HFF-Myc (cell line): ENCODE measurements at regions not wholly inside any gene's neighbourhood (a gene's known extent, or its start where the extent isn't known, plus 50 kb on each side); places are given as distances from the start of the nearest gene placed in this dataset.

Experiments
- DNase-seq: peaks from one replicate; pipeline ENCODE4 v3.0.0-alpha.2; 2011; ENCODE audit warnings: low read depth; ENCODE audit errors: extremely low read depth
- H3K4me3 ChIP-seq: replicated peaks from 2 replicates; pipeline ENCODE4 v1.5.1; 2011; ENCODE audit warnings: low read depth, mild to moderate bottlenecking, control low read depth, low read length
- TF ChIP-seq, protein P1 (sequence below): IDR thresholded peaks from 2 replicates; pipeline ENCODE4 v1.5.1; 2012; ENCODE audit warnings: mild to moderate bottlenecking, low read depth, low read length, control low read depth; ENCODE audit errors: missing control alignments

DNA sequence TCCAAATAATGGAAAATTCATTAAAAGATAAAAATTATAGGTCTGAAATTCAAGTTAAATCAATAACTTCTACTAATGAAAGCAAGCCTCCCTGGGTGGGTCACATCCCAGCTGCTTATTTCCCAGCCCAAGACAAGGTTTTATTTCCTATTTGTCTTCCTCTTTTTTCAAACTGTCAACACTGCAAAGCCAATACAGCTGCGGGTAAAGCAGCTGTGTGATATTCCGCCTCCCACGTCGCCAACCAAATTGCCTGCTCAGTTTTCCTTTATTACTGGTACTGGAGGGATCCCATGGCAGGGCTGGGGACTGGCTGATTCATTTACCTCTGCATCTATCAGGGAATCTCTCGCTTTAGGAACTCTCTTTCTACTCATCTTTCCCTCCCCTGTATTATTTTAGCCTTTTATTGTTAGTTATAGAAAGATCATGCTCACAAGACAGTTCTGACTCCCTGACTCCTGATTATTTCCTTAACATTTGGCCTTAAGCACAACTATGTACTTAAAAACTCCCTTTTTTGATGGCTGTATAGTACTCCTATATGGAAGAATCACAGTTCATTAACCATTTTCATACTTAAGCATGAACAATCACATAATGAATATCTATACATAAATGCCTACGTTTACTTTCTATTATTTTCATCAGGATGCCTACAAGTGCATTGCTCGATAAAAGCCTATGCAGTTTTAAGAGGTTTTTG, 253.1 kb downstream of the CDCA7 start:
- no peak for DNase-seq
- TF ChIP-seq, protein P1, sequence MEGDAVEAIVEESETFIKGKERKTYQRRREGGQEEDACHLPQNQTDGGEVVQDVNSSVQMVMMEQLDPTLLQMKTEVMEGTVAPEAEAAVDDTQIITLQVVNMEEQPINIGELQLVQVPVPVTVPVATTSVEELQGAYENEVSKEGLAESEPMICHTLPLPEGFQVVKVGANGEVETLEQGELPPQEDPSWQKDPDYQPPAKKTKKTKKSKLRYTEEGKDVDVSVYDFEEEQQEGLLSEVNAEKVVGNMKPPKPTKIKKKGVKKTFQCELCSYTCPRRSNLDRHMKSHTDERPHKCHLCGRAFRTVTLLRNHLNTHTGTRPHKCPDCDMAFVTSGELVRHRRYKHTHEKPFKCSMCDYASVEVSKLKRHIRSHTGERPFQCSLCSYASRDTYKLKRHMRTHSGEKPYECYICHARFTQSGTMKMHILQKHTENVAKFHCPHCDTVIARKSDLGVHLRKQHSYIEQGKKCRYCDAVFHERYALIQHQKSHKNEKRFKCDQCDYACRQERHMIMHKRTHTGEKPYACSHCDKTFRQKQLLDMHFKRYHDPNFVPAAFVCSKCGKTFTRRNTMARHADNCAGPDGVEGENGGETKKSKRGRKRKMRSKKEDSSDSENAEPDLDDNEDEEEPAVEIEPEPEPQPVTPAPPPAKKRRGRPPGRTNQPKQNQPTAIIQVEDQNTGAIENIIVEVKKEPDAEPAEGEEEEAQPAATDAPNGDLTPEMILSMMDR = no peak
- H3K4me3 ChIP-seq = no peak overlapping the region

DNA sequence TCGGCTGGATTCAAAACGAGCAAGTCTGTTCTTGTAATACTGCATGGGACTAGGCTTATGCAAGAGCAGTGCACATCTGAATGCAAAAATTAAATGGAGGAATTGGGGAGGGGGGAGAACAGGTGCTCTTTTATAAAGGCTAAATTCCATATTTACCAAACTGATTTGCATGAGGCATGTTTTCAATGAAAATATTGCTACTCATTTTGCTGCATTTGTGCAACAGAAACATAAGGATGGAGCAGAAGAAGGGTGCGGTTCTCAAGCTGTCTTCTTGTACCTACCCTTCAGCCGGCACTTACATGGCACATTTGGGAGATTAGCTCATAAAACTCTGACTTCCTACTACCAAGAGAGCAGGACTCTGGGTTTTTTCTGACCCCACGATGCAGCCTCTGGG, 256.4 kb downstream of the CDCA7 start:
- no peak overlapping the region for H3K4me3 ChIP-seq
- TF ChIP-seq, protein P1 = no peak
- no peak for DNase-seq

DNA sequence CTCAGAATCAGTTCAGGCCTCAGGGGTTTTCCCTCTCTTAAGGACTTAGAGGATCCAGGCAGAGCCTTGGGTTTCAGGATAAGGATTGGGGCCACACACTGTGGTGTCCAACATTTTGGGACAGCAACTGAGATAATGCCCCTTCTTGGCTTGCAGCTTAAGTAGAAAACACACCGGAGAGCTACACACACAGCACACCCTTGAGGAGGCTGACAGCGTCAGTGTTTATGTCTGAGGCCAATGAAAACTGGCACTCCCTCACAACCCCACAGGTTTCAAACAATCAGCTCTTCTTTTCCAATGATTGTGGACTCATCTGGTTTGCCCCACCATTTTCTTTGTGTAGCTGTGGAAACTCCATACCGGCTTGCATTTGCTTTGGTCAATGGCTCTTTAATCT, 257.7 kb downstream of the CDCA7 start:
- H3K4me3 ChIP-seq = no peak overlapping the region
- TF ChIP-seq, protein P1 = no peak
- no peak for DNase-seq

DNA sequence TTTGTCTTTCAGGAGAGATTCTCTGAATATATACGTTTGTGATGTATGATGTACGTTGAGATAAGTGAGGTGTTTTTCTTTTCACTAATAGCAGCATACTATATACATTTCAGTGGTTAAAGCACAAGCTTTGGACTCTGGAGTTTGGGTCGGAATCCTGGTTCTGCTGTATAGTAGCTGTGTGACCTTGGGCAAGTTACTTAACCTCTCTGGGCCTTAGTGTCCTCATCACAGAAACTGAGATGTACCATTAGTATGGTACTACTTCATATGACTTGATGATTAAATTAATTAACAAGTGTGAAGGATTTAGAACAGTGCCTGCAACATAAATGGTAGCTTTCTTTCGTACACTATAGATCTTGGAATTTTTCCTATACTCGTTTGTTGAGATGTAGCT, 258.7 kb downstream of the CDCA7 start:
- H3K4me3 ChIP-seq = no peak overlapping the region
- TF ChIP-seq, protein P1 = no peak
- no peak for DNase-seq

DNA sequence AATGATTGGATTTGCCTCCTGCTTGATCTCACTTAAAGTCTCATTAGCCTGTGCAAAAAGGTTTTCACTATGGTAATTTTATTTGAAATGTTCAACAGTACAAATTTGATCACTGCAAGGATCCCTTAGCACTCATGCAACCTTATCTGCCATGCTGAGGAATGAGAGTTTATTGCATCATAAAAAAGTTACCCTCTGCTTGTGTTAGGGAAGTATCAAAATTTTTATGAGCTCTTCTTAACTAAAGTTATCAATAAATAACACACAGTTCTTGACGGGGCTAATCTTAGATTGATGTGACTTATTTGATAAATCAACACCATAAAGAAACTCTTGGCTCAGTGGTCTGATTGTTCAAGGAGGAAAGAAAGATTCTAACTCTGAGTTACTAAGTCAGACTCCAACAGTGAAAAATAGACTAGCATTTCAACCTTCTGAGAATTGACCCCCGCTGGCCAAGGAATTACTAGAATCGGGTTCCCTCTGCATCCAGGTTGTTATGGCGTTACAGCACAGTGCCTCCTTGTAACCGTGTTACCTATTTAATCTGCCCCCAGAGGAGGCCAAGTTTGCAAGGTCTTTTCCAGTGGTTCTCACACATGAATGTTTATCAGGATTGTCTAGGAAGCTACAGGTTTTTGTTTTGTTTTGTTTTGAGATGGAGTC, 259.7 kb downstream of the CDCA7 start:
- H3K4me3 ChIP-seq = no peak overlapping the region
- TF ChIP-seq, protein P1 = no peak
- DNase-seq = no peak

DNA sequence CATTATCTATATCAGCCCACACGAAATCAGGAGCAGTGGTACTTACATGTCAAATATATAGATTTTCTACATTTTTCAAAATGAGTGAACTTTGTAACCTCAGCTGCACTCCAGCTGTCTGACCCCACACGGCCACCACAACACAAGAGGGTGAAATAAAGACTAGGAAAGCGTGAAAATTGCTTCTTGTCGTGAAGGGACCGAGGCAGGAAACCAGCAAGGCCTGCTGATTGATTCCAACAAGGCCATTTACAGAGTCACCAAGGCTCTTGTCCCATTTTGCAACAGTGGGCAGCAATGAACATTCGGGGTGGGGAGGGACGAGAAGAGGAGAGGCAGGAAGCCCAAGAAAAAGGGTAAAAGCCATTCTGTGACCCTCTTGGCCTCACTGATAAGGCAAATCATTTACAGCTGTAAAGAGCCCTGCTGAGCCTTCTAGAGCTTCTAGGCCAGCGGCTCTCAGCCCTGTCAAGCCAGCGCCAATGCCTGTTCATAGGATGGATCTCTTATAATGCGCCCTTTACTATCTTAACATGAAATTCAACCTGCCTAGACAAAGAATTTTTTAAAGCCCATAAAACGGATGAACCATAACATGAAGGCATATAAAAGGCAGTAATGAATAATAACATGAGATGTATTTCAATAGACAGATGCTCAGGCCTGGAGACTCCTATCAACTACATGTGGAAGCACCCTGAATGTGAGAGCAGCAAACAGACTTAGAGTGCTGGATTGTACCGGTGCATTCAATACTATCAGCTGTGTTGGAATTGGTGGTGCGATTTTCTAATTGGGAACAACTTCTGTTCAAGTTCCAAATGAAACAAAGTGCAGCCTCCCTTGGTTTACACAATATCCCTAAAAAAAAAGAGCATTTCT, 269.0 kb downstream of the CDCA7 start:
- TF ChIP-seq, protein P1 = no peak
- no peak for DNase-seq
- H3K4me3 ChIP-seq = no peak overlapping the region
